ENCODE measurements at regions not wholly inside any gene's neighbourhood (a gene's known extent, or its start where the extent isn't known, plus 50 kb on each side); places are given as distances from the start of the nearest gene placed in this dataset.

DNA sequence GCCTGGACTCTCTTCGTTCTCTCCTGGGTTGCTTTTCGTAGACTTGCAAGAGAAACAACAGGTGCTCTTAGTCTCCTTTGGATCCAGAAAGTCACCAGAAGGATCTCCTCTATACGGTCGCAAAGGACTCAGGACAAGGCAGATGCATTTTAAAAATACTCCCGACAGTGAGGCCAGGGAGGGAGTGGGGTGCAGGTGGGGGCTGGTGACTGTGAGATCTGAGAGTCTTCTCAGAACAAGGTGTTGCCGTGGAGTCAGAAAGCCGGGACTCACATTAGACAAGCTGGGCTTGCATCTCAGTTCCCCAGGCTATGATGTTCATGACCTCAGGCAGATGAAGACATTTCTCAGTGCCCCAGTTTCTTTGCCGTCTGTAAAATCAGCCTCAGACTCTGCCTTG lies 507.2 kb downstream of the TCERG1L start:
- Histone ChIP-seq H3K27me3 (ENCODE audit: insufficient read depth) (no peaks in the 10 kb centered on the region), H4K20me1 (replicated peaks; ENCODE audit: insufficient read depth) (no peaks in the 10 kb centered on the region), H3F3A (replicated peaks; ENCODE audit: low read depth) (no peaks in the 10 kb centered on the region), H3K79me2 (replicated peaks; ENCODE audit: insufficient read depth) (no peaks in the 10 kb centered on the region), H3K9me2 (ENCODE audit: insufficient read depth) (no peaks in the 10 kb centered on the region), H3K4me1 (ENCODE audit: insufficient read depth) (no peaks in the 10 kb centered on the region), H3K36me3 (ENCODE audit: insufficient read depth) (no peaks in the 10 kb centered on the region), H3K4me3 (no peak overlapping the region), H2AFZ (no peak overlapping the region), H3K4me2 (no peak overlapping the region), H3K27ac (ENCODE audit: low read depth) (no peak overlapping the region)
- H3K4me1 Mint-ChIP-seq, result no peaks in the 10 kb centered on the region
- H3K9me3 Mint-ChIP-seq, result peaks cover 90% of the 10 kb centered on the region
- H3K4me3 Mint-ChIP-seq, result no peak overlapping the region
- no peak for ATAC-seq
- no peak for DNase-seq (ENCODE audit: low spot score)
- peaks cover 4% of the 10 kb centered on the region for H3K27me3 Mint-ChIP-seq (ENCODE audit: insufficient read depth, low read depth, poor library complexity)
- H3K27ac Mint-ChIP-seq, result no peak overlapping the region
- H3K36me3 Mint-ChIP-seq (ENCODE audit: low read depth), result peaks cover 6% of the 10 kb centered on the region; the same call in 2 of the 3 replicates
- no peak for TF ChIP-seq CREB1 (CRISPR knock-in tag; IDR thresholded peaks at IDR 0.05; ENCODE audit: low read depth)
- TF ChIP-seq, protein P1, sequence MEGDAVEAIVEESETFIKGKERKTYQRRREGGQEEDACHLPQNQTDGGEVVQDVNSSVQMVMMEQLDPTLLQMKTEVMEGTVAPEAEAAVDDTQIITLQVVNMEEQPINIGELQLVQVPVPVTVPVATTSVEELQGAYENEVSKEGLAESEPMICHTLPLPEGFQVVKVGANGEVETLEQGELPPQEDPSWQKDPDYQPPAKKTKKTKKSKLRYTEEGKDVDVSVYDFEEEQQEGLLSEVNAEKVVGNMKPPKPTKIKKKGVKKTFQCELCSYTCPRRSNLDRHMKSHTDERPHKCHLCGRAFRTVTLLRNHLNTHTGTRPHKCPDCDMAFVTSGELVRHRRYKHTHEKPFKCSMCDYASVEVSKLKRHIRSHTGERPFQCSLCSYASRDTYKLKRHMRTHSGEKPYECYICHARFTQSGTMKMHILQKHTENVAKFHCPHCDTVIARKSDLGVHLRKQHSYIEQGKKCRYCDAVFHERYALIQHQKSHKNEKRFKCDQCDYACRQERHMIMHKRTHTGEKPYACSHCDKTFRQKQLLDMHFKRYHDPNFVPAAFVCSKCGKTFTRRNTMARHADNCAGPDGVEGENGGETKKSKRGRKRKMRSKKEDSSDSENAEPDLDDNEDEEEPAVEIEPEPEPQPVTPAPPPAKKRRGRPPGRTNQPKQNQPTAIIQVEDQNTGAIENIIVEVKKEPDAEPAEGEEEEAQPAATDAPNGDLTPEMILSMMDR (conservative IDR thresholded peaks at IDR 0.05; ENCODE audit: low read depth in 2 of 2), result no peak
- TF ChIP-seq, protein P2, sequence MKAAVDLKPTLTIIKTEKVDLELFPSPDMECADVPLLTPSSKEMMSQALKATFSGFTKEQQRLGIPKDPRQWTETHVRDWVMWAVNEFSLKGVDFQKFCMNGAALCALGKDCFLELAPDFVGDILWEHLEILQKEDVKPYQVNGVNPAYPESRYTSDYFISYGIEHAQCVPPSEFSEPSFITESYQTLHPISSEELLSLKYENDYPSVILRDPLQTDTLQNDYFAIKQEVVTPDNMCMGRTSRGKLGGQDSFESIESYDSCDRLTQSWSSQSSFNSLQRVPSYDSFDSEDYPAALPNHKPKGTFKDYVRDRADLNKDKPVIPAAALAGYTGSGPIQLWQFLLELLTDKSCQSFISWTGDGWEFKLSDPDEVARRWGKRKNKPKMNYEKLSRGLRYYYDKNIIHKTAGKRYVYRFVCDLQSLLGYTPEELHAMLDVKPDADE (IDR thresholded peaks at IDR 0.05), result no peak
- TF ChIP-seq ZNF114 (CRISPR knock-in tag; IDR thresholded peaks at IDR 0.05), result no peak
- no peak for TF ChIP-seq EZH2 (IDR thresholded peaks at IDR 0.05; ENCODE audit: low read depth, unreplicated experiment)
- TF ChIP-seq JUNB (IDR thresholded peaks at IDR 0.05; ENCODE audit: unreplicated experiment), result no peak
- no peak for TF ChIP-seq POLR2AphosphoS5 (IDR thresholded peaks at IDR 0.05; ENCODE audit: low read depth)
- no peak for TF ChIP-seq NANOG (IDR thresholded peaks at IDR 0.05; ENCODE audit: borderline replicate concordance)
- TF ChIP-seq EZH2phosphoT487 (IDR thresholded peaks at IDR 0.05; ENCODE audit: unreplicated experiment), result no peak
- no peak for TF ChIP-seq ZNF331 (CRISPR knock-in tag; IDR thresholded peaks at IDR 0.05; ENCODE audit: low read depth)
- TF ChIP-seq, protein P3, sequence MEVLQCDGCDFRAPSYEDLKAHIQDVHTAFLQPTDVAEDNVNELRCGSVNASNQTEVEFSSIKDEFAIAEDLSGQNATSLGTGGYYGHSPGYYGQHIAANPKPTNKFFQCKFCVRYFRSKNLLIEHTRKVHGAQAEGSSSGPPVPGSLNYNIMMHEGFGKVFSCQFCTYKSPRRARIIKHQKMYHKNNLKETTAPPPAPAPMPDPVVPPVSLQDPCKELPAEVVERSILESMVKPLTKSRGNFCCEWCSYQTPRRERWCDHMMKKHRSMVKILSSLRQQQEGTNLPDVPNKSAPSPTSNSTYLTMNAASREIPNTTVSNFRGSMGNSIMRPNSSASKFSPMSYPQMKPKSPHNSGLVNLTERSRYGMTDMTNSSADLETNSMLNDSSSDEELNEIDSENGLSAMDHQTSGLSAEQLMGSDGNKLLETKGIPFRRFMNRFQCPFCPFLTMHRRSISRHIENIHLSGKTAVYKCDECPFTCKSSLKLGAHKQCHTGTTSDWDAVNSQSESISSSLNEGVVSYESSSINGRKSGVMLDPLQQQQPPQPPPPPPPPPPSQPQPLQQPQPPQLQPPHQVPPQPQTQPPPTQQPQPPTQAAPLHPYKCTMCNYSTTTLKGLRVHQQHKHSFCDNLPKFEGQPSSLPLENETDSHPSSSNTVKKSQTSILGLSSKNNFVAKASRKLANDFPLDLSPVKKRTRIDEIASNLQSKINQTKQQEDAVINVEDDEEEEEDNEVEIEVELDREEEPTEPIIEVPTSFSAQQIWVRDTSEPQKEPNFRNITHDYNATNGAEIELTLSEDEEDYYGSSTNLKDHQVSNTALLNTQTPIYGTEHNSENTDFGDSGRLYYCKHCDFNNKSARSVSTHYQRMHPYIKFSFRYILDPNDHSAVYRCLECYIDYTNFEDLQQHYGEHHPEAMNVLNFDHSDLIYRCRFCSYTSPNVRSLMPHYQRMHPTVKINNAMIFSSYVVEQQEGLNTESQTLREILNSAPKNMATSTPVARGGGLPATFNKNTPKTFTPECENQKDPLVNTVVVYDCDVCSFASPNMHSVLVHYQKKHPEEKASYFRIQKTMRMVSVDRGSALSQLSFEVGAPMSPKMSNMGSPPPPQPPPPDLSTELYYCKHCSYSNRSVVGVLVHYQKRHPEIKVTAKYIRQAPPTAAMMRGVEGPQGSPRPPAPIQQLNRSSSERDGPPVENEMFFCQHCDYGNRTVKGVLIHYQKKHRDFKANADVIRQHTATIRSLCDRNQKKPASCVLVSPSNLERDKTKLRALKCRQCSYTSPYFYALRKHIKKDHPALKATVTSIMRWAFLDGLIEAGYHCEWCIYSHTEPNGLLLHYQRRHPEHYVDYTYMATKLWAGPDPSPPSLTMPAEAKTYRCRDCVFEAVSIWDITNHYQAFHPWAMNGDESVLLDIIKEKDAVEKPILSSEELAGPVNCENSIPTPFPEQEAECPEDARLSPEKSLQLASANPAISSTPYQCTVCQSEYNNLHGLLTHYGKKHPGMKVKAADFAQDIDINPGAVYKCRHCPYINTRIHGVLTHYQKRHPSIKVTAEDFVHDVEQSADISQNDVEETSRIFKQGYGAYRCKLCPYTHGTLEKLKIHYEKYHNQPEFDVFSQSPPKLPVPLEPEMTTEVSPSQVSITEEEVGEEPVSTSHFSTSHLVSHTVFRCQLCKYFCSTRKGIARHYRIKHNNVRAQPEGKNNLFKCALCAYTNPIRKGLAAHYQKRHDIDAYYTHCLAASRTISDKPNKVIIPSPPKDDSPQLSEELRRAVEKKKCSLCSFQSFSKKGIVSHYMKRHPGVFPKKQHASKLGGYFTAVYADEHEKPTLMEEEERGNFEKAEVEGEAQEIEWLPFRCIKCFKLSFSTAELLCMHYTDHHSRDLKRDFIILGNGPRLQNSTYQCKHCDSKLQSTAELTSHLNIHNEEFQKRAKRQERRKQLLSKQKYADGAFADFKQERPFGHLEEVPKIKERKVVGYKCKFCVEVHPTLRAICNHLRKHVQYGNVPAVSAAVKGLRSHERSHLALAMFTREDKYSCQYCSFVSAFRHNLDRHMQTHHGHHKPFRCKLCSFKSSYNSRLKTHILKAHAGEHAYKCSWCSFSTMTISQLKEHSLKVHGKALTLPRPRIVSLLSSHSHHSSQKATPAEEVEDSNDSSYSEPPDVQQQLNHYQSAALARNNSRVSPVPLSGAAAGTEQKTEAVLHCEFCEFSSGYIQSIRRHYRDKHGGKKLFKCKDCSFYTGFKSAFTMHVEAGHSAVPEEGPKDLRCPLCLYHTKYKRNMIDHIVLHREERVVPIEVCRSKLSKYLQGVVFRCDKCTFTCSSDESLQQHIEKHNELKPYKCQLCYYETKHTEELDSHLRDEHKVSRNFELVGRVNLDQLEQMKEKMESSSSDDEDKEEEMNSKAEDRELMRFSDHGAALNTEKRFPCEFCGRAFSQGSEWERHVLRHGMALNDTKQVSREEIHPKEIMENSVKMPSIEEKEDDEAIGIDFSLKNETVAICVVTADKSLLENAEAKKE (CRISPR knock-in tag; IDR thresholded peaks at IDR 0.05), result no peak
- no peak for TF ChIP-seq STAT1 (IDR thresholded peaks at IDR 0.05; ENCODE audit: unreplicated experiment)
- TF ChIP-seq, protein P4, sequence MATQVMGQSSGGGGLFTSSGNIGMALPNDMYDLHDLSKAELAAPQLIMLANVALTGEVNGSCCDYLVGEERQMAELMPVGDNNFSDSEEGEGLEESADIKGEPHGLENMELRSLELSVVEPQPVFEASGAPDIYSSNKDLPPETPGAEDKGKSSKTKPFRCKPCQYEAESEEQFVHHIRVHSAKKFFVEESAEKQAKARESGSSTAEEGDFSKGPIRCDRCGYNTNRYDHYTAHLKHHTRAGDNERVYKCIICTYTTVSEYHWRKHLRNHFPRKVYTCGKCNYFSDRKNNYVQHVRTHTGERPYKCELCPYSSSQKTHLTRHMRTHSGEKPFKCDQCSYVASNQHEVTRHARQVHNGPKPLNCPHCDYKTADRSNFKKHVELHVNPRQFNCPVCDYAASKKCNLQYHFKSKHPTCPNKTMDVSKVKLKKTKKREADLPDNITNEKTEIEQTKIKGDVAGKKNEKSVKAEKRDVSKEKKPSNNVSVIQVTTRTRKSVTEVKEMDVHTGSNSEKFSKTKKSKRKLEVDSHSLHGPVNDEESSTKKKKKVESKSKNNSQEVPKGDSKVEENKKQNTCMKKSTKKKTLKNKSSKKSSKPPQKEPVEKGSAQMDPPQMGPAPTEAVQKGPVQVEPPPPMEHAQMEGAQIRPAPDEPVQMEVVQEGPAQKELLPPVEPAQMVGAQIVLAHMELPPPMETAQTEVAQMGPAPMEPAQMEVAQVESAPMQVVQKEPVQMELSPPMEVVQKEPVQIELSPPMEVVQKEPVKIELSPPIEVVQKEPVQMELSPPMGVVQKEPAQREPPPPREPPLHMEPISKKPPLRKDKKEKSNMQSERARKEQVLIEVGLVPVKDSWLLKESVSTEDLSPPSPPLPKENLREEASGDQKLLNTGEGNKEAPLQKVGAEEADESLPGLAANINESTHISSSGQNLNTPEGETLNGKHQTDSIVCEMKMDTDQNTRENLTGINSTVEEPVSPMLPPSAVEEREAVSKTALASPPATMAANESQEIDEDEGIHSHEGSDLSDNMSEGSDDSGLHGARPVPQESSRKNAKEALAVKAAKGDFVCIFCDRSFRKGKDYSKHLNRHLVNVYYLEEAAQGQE (IDR thresholded peaks at IDR 0.05; ENCODE audit: unreplicated experiment), result no peak

All from GM23338 (cell line).